Kidney epithelial cell (primary cell): ENCODE measurements at regions not wholly inside any gene's neighbourhood (a gene's known extent, or its start where the extent isn't known, plus 50 kb on each side); places are given as distances from the start of the nearest gene placed in this dataset.

Experiments used
- DNase-seq: peaks from one replicate; pipeline ENCODE4 v3.0.0-alpha.2; 2010; ENCODE audit warnings: low read depth
- H3K27me3 ChIP-seq: 2 replicates; pipeline ENCODE4 v1.6.0; 2011; ENCODE audit warnings: low read length; ENCODE audit not compliant: control insufficient read depth, insufficient read depth
- H3K36me3 ChIP-seq: 2 replicates; pipeline ENCODE4 v1.5.1; 2011; ENCODE audit warnings: low read length; ENCODE audit not compliant: control insufficient read depth, insufficient read depth
- H3K4me3 ChIP-seq: 2 replicates; pipeline ENCODE4 v1.5.1; 2011; ENCODE audit warnings: low read depth, mild to moderate bottlenecking, control low read depth, low read length
- CTCF ChIP-seq: IDR thresholded peaks from 2 replicates; pipeline ENCODE4 v1.5.1; 2011; ENCODE audit warnings: mild to moderate bottlenecking, moderate library complexity, low read length, control low read depth, inconsistent platforms; ENCODE audit not compliant: insufficient read depth, poor library complexity, severe bottlenecking

DNA sequence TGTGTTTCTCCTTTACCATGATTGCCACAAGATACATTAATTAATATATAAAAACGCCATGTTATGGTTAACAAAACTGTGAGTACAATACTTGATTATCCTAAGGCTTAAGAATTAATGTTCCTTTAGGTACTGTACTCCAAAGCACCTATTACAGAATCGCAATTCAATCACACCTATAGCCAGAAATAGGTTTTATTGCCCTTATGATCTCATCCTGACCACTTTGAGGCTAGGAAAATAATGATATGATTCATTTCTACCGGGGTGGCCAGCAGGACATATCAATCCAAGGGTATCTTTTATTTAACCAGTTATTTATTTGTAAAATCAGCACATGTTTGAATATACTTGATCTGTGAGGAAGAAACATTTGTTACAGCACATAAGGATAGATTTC lies 396.6 kb upstream of the GJE1 start:
- no peak for TF ChIP-seq CTCF
- no peak for DNase-seq
- Histone ChIP-seq H3K27me3 (no peaks in the 10 kb centered on the region), H3K4me3 (no peak overlapping the region), H3K36me3 (no peaks in the 10 kb centered on the region)

GRCh38 chr6:141735126-141735525 lies 397.6 kb upstream of the GJE1 start:
- Histone ChIP-seq H3K4me3 (no peak overlapping the region), H3K27me3 (no peaks in the 10 kb centered on the region), H3K36me3 (no peaks in the 10 kb centered on the region)
- TF ChIP-seq CTCF: no peak
- no peak for DNase-seq

- no peak for DNase-seq
- Histone ChIP-seq H3K36me3 (no peaks in the 10 kb centered on the region), H3K27me3 (no peaks in the 10 kb centered on the region), H3K4me3 (no peak overlapping the region)
- TF ChIP-seq CTCF: no peak
These were observed 398.5 kb upstream of the GJE1 start for GRCh38 chr6:141734071-141734840.

DNA sequence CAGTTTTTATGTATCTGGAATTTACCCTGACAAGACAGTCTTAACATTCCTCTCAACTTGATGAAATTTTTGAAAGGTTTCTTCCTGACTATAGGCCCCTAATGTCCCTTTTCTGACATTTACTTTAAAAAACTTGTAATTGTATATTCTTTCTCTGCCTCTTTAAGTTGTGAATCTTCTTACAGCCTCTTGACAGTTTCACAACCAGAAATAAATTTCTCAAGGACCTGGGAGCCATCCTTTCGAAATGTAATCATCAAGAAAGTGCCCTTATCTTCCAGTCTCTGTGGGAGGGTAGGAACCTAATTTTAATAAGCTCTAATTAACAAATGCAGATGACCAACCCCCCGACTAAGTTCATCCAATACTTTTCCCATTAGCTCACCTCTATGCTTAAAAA lies 403.6 kb upstream of the GJE1 start:
- no peak for TF ChIP-seq CTCF
- Histone ChIP-seq H3K27me3 (no peaks in the 10 kb centered on the region), H3K36me3 (no peaks in the 10 kb centered on the region), H3K4me3 (no peak overlapping the region)
- DNase-seq: no peak

GRCh38 chr6:141728330-141728729 lies 404.4 kb upstream of the GJE1 start:
- no peak for TF ChIP-seq CTCF
- DNase-seq: no peak
- no peak overlapping the region for H3K4me3 ChIP-seq
- H3K36me3 ChIP-seq: no peaks in the 10 kb centered on the region
- H3K27me3 ChIP-seq: no peaks in the 10 kb centered on the region

DNA sequence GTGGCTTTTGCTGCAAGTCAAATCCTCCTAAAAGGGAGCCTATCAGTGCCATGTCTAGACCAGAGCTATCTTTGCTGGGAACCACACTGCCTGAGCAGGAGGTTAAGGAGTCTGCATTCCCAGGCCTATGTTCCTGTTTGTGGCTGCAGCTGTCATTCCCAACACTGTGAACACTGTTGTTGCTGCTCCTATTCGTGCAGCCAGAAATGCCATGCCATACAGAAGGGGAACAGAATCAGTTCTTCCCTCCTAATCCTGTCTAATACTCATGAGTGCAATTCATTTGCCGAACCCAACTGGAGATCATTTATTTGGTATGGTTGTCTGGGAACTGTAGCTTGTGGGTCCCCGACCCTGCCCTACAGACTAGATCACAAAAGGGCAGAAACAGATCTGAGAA lies 406.5 kb upstream of the GJE1 start:
- Histone ChIP-seq H3K36me3 (no peaks in the 10 kb centered on the region), H3K4me3 (no peak overlapping the region), H3K27me3 (no peaks in the 10 kb centered on the region)
- no peak for TF ChIP-seq CTCF
- no peak for DNase-seq
